AG04450 (cell line): ENCODE measurements at regions not wholly inside any gene's neighbourhood (a gene's known extent, or its start where the extent isn't known, plus 50 kb on each side); places are given as distances from the start of the nearest gene placed in this dataset.

ENCODE experiments used
- CTCF ChIA-PET: fragments of 300-600, 350-600 bp; formaldehyde crosslinking; extraction: SDS; loops from one replicate; lab custom pipeline; 2022; ENCODE audit warnings: antibody characterized with exemption, inconsistent platforms; lab: Charles Lee
- POLR2A ChIA-PET: fragments of 350-600 bp; formaldehyde crosslinking; extraction: SDS; loops from one replicate; lab custom pipeline; 2021; ENCODE audit warnings: antibody characterized with exemption, inconsistent platforms; lab: Yijun Ruan, JAX
- DNase-seq: peaks from one replicate; pipeline ENCODE4 v3.0.0-alpha.2; 2011; ENCODE audit warnings: low read depth, low spot score
- H3K27ac ChIP-seq: one replicate; pipeline ENCODE4 v1.5.1; 2012; ENCODE audit warnings: low read depth, low read length, control low read depth
- H3K27me3 ChIP-seq: one replicate; pipeline ENCODE4 v1.6.0; 2012; ENCODE audit warnings: low read length; ENCODE audit not compliant: control insufficient read depth, insufficient read depth
- H3K4me3 ChIP-seq: 2 replicates; pipeline ENCODE4 v1.5.1; 2011; ENCODE audit warnings: mild to moderate bottlenecking, low read depth, low read length, control low read depth
- H3K9me3 ChIP-seq: 2 replicates; pipeline ENCODE4 v1.5.1; 2012; ENCODE audit warnings: low read length; ENCODE audit not compliant: control insufficient read depth, insufficient read depth
- CTCF ChIP-seq: IDR thresholded peaks from 2 replicates; pipeline ENCODE4 v1.5.1; 2011; ENCODE audit warnings: low read depth, low read length, control low read depth, inconsistent platforms

DNA sequence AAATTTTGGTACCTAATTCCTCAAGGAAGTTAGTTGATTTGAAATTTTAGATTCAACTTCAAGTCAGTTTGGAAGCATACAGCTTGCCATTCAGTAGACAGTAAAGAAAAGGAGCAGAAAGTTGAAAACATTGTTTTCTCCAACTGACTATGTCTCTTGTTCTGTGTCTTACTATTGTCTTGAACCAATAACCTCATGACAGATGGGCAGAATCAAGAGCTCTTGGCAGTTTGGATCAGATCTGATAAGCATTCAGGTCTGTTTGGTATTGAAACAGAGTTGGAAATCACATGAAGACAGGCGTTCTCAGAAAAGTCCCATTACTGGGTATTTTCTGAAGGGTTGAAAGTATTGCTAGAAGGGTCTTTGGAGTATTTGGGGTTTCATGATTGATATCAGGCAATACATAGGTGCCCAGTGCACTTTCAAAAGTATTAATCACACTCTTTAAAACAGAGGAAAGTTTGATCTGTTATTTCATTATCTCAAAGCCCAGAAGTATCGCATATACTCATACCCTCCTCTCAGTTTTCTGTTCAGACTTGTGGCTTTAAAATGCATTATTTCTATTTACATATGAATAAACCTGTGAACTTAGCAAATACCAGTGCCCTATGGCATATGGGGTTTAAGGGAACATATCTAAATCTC is 428.4 kb upstream of the ZEB2 start:
- no peak for DNase-seq
- Histone ChIP-seq H3K27ac (no peak overlapping the region), H3K27me3 (no peaks in the 10 kb centered on the region), H3K4me3 (no peak overlapping the region), H3K9me3 (no peaks in the 10 kb centered on the region)
- POLR2A ChIA-PET, result no interaction called here
- CTCF ChIA-PET, result no interaction called here
- TF ChIP-seq CTCF, result no peak

GRCh38 chr2:144947709-144948037 is 427.8 kb upstream of the ZEB2 start:
- DNase-seq, result no peak
- no peak overlapping the region for H3K27ac ChIP-seq
- no peak overlapping the region for H3K4me3 ChIP-seq
- H3K9me3 ChIP-seq, result no peaks in the 10 kb centered on the region
- POLR2A ChIA-PET, result no interaction called here
- H3K27me3 ChIP-seq, result no peaks in the 10 kb centered on the region
- CTCF ChIA-PET, result no interaction called here
- TF ChIP-seq CTCF, result no peak

GRCh38 chr2:144946263-144946662 is 426.3 kb upstream of the ZEB2 start:
- TF ChIP-seq CTCF, result no peak
- Histone ChIP-seq H3K4me3 (no peak overlapping the region), H3K27me3 (no peaks in the 10 kb centered on the region), H3K27ac (no peak overlapping the region), H3K9me3 (no peaks in the 10 kb centered on the region)
- ChIA-PET CTCF (no interaction called here), POLR2A (interaction anchor here (0.6 kb wide), 1 partner anchor 436 kb away, joined by 3 read pairs; no protein-coding TSS in a partner anchor)
- DNase-seq, result no peak

- CTCF ChIA-PET, result no interaction called here
- DNase-seq, result no peak
- H3K27me3 ChIP-seq, result no peaks in the 10 kb centered on the region
- POLR2A ChIA-PET, result no interaction called here
- H3K9me3 ChIP-seq, result no peaks in the 10 kb centered on the region
- no peak overlapping the region for H3K27ac ChIP-seq
- H3K4me3 ChIP-seq, result no peak overlapping the region
- no peak for TF ChIP-seq CTCF
Observed at GRCh38 chr2:144944546-144945220, 424.8 kb upstream of the ZEB2 start.

DNA sequence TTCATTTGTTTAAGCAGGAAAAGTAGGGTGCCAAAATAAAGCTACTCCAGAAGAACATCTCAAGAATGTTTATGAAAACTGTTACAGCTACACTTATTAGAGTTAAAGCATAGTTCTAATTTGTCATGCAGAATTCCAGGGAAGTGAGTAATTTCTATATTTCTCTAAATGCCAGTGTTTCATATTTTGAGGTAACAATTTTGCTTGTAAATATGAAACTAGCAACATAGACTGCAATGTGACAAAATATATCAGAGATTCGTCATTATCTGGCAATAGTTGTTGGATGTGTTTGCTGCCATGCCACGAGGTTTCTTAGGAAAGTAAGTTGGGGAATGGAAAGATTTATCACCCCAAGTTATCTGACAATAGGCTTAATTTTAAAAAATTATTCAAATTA is 424.1 kb upstream of the ZEB2 start:
- H3K27ac ChIP-seq, result no peak overlapping the region
- CTCF ChIA-PET, result no interaction called here
- POLR2A ChIA-PET, result no interaction called here
- DNase-seq, result no peak
- H3K4me3 ChIP-seq, result no peak overlapping the region
- no peak for TF ChIP-seq CTCF
- H3K9me3 ChIP-seq, result no peaks in the 10 kb centered on the region
- H3K27me3 ChIP-seq, result no peaks in the 10 kb centered on the region
